ENCODE measurements at regions not wholly inside any gene's neighbourhood (a gene's known extent, or its start where the extent isn't known, plus 50 kb on each side); places are given as distances from the start of the nearest gene placed in this dataset.
"Not testable (repeated sequence)": the region's sequence is repeated elsewhere in the genome, so short reads cannot be mapped to it uniquely, and the experiment has no call there.

DNA sequence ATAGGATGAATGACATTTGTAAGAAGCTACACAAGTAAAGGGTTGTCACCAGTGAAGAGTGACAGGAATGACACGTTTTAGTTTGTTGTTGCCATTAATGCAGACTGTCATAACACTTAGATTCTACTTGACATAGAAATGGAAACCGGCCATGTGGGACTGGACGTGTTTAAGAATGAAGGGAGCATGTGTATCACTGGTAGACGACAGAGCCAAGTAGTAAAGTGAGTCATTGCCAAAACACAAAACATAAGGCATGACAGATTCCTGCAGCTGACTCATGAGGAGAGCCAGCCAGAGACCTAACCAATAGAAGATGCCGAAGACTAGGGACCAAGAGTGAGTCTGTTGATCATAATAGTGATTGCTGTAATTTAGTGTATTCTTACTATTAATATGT, 106.2 kb upstream of the PLAAT1 start:
- Histone ChIP-seq H3K4me1 (ENCODE audit: control insufficient read depth, insufficient read depth, low read length) (no peaks in the 10 kb centered on the region), H3K4me3 (ENCODE audit: insufficient read depth, low read depth, low read length) (no peak overlapping the region), H3K27ac (ENCODE audit: insufficient read depth, low read depth, low read length, poor library complexity, severe bottlenecking) (no peak overlapping the region), H3K27me3 (ENCODE audit: control insufficient read depth, insufficient read depth, low read length, poor library complexity, severe bottlenecking) (no peaks in the 10 kb centered on the region), H3K9me3 (ENCODE audit: control insufficient read depth, low read length) (no peaks in the 10 kb centered on the region), H3K36me3 (ENCODE audit: control insufficient read depth, insufficient read depth, low read length) (no peaks in the 10 kb centered on the region)
- WGBS, 2 experiments: 87 to 90% methylated on average over 5 of the region's 5 CpGs

DNA sequence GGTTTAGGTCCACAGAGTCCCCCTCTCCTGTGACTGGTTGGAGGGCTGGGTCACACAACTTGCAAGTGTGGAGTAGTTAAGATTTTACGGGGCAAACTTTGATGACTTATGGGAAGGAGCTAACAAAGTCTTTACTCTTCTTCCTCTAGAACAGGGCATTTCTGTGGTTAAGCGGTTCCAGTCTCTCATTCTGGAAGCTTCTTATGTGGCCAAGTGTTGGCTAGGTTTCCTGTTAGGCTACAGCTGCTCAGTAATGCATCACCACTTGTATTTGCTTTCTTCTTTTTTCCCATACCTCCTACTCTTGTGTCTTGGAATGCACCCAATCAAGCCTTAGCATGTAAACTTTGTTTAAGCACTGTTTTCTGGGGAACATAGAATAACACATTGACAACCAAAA, 100.6 kb upstream of the PLAAT1 start:
- Histone ChIP-seq H3K9me3 (ENCODE audit: control insufficient read depth, low read length) (no peaks in the 10 kb centered on the region), H3K4me1 (ENCODE audit: control insufficient read depth, insufficient read depth, low read length) (no peaks in the 10 kb centered on the region), H3K27ac (ENCODE audit: insufficient read depth, low read depth, low read length, poor library complexity, severe bottlenecking) (no peak overlapping the region), H3K4me3 (ENCODE audit: insufficient read depth, low read depth, low read length) (no peak overlapping the region), H3K27me3 (ENCODE audit: control insufficient read depth, insufficient read depth, low read length, poor library complexity, severe bottlenecking) (no peaks in the 10 kb centered on the region), H3K36me3 (ENCODE audit: control insufficient read depth, insufficient read depth, low read length) (no peaks in the 10 kb centered on the region)
- 96% methylated on average over 2 of the region's 2 CpGs for WGBS, 2 experiments

DNA sequence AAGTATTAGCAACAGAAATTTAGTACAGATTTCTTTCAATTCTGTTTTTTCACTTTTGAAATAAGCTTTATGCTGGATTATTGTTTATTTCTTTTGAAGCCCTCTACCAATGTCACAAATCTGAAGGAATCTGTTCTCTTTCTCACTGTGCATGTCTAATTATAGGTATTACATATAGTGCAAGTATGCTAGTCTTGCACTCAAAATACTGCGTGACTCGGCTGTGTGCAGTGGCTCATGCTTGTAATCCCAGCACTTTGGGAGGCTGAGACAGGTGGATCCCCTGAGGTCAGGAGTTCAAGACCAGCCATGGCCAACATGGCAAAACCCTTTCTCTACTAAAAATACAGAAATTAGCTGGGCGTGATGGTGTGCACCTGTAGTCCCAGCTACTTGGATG, 95.8 kb upstream of the PLAAT1 start:
- H3K4me3 ChIP-seq (ENCODE audit: insufficient read depth, low read depth, low read length): no peak overlapping the region
- H3K4me1 ChIP-seq (ENCODE audit: control insufficient read depth, insufficient read depth, low read length): no peaks in the 10 kb centered on the region
- H3K27ac ChIP-seq (ENCODE audit: insufficient read depth, low read depth, low read length, poor library complexity, severe bottlenecking): no peak overlapping the region
- WGBS, 2 experiments: 83 to 89% methylated on average over 3 of the region's 3 CpGs
- H3K27me3 ChIP-seq (ENCODE audit: control insufficient read depth, insufficient read depth, low read length, poor library complexity, severe bottlenecking): no peaks in the 10 kb centered on the region
- H3K9me3 ChIP-seq (ENCODE audit: control insufficient read depth, low read length): no peaks in the 10 kb centered on the region
- no peaks in the 10 kb centered on the region for H3K36me3 ChIP-seq (ENCODE audit: control insufficient read depth, insufficient read depth, low read length)

DNA sequence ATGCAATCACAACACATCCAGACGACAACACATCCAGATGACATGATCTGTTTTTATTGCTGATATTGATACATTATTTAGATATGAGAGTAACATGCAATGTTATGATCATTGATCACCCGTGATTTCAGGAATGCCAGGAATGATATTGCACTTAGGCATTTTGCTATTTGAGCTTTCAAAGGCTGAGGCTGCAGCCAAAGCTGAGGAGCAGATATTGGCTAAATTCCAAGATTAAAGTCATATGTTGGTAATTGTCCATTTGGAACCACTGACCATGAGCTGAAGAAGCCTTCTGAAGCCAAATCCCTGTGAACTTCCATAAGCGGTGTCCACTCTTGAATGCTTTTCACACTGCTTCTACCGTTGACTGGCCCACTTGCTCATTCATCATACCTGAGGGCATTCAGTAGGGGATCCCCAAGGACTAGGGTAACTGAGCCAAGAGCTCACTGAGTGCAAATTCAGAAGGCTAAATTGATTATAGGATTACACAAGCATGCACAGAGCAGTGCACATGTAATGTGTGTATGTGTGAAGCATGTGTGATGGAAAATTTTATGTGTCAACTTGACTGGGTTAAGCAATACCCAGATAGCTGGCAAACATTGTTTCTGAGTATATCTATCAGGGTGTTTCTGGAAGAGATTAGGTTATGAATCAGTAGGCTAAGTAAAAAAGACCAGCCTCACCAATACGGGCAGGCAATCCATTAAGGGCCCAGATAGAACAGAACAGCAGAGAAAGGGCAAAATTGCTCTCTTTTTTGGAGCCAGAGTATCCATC, 92.1 kb upstream of the PLAAT1 start:
- WGBS, 2 experiments: 94 to 95% methylated on average over 4 of the region's 5 CpGs
- Histone ChIP-seq H3K27me3 (ENCODE audit: control insufficient read depth, insufficient read depth, low read length, poor library complexity, severe bottlenecking) (no peaks in the 10 kb centered on the region), H3K4me3 (ENCODE audit: insufficient read depth, low read depth, low read length) (no peak overlapping the region), H3K27ac (ENCODE audit: insufficient read depth, low read depth, low read length, poor library complexity, severe bottlenecking) (no peak overlapping the region), H3K9me3 (ENCODE audit: control insufficient read depth, low read length) (no peaks in the 10 kb centered on the region), H3K4me1 (ENCODE audit: control insufficient read depth, insufficient read depth, low read length) (no peaks in the 10 kb centered on the region), H3K36me3 (ENCODE audit: control insufficient read depth, insufficient read depth, low read length) (no peaks in the 10 kb centered on the region)

DNA sequence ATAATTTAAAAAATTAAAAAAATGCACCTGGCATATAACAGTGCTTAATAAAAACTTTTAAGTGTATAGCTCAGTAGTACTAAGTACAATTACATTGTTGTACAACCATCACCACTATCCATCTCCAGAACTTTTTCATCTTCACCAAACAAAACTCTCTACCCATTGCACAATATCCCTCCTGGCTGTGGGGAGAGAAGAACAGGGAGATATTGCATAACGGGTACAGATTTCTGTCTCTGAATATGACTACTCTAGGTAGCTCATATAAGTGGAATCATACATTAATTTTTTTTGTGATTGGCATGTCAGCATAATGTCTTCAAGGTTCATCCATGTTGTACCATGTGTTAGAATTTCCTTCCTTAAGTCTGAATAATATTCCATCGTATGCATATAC, 91.0 kb upstream of the PLAAT1 start:
- 88 to 93% methylated on average over 2 of the region's 2 CpGs for WGBS, 2 experiments
- Histone ChIP-seq H3K4me1 (ENCODE audit: control insufficient read depth, insufficient read depth, low read length) (no peaks in the 10 kb centered on the region), H3K9me3 (ENCODE audit: control insufficient read depth, low read length) (no peaks in the 10 kb centered on the region), H3K36me3 (ENCODE audit: control insufficient read depth, insufficient read depth, low read length) (no peaks in the 10 kb centered on the region), H3K27me3 (ENCODE audit: control insufficient read depth, insufficient read depth, low read length, poor library complexity, severe bottlenecking) (no peaks in the 10 kb centered on the region), H3K4me3 (ENCODE audit: insufficient read depth, low read depth, low read length) (no peak overlapping the region), H3K27ac (ENCODE audit: insufficient read depth, low read depth, low read length, poor library complexity, severe bottlenecking) (no peak overlapping the region)

DNA sequence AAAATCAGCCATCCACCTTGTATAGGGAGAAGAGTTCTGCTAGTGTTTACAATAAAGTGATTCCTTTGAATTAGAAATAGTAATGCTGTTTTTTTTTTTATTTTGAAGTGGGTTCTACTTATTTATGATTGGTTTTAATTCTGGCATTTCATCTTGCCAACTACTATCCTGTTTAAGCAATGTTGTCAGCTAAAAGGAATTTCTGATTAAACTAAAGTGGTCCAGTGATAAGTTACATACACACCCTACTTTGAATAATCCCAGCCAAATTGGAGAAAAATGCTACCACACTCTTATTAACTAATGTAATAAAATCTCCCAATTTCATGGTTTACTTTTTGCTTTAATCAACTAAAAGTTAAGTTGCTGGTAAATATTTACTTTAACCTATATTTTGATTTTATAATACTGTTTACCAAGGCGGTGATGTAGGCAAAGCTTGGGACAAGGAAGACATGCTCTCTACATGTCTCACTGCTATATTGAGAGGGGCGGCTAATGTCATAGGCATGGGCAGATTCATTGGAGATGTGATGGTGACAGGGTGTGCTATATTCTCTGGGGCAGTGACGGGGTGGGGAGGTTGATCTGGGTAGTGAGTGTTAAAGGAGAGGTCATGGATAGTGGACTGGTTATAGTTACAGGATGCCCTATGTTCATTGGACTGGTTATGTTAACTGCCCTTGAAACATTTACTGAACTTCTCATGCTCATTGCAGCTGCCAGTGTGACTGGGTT, 85.8 kb upstream of the PLAAT1 start:
- not testable (repeated sequence) for H3K4me3 ChIP-seq (ENCODE audit: insufficient read depth, low read depth, low read length); H3K27me3 ChIP-seq (ENCODE audit: control insufficient read depth, insufficient read depth, low read length, poor library complexity, severe bottlenecking); H3K27ac ChIP-seq (ENCODE audit: insufficient read depth, low read depth, low read length, poor library complexity, severe bottlenecking); H3K36me3 ChIP-seq (ENCODE audit: control insufficient read depth, insufficient read depth, low read length); H3K4me1 ChIP-seq (ENCODE audit: control insufficient read depth, insufficient read depth, low read length); H3K9me3 ChIP-seq (ENCODE audit: control insufficient read depth, low read length)
- 94 to 95% methylated on average over 3 of the region's 3 CpGs for whole genome bisulfite sequencing, 2 experiments

DNA sequence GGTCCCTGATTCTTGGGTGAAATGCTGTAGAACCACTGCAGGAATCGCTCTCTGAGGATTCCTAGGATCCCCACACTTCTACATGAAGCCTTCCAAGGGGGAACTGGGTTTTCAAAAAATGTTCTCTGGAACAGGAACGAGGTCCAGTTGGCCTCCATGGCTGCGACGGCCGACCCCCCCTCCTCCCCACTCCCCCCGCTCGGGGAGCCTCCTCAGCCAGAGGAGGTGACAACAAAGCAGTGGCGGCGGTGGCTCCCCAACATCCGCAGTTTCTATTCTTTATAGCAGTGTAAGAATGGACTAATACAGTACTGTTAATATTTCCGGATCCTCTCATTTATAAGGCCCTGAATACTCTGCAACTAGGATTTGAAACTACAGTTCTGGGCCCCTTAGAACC, 84.0 kb upstream of the PLAAT1 start:
- Histone ChIP-seq H3K27me3 (ENCODE audit: control insufficient read depth, insufficient read depth, low read length, poor library complexity, severe bottlenecking) (no peaks in the 10 kb centered on the region), H3K4me3 (ENCODE audit: insufficient read depth, low read depth, low read length) (no peak overlapping the region), H3K27ac (ENCODE audit: insufficient read depth, low read depth, low read length, poor library complexity, severe bottlenecking) (no peak overlapping the region), H3K4me1 (ENCODE audit: control insufficient read depth, insufficient read depth, low read length) (no peaks in the 10 kb centered on the region), H3K9me3 (ENCODE audit: control insufficient read depth, low read length) (no peaks in the 10 kb centered on the region), H3K36me3 (ENCODE audit: control insufficient read depth, insufficient read depth, low read length) (no peaks in the 10 kb centered on the region)
- 83 to 85% methylated on average over 8 to 11 of the region's 11 CpGs for WGBS, 2 experiments

DNA sequence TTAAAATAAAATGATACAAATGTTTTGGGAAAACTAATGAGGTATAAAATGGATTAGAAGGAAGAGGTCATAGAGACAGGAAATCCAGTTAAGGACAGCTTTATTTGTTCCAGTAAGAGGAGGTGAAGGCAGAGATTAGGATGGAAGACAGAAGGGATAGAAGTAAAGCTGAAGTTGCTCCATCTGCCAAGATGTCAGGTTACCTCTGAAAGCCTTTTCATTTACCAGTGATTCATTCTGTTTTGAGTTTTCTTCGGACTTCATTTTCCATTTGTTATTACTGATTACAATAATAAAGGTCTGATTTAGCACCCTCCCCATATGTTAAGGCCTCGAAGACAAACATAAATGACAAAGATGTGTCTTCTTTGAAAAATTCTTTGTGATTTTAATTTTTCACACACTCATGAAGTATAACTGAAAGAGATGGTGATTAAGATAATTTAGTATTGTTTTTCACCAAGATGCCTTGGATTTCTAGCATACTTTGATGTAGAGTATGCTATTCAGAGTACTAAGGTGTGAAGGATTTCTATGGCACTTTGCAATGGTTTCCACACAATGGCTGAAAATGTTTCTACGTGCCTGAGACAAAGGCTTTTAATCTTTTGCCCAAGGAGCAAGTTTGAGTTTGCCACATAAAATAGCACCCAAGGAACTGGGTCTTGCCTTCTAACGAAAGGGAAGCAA, 75.4 kb upstream of the PLAAT1 start:
- no peak overlapping the region for H3K4me3 ChIP-seq (ENCODE audit: insufficient read depth, low read depth, low read length)
- H3K27me3 ChIP-seq (ENCODE audit: control insufficient read depth, insufficient read depth, low read length, poor library complexity, severe bottlenecking): no peaks in the 10 kb centered on the region
- no peaks in the 10 kb centered on the region for H3K4me1 ChIP-seq (ENCODE audit: control insufficient read depth, insufficient read depth, low read length)
- no peaks in the 10 kb centered on the region for H3K9me3 ChIP-seq (ENCODE audit: control insufficient read depth, low read length)
- H3K27ac ChIP-seq (ENCODE audit: insufficient read depth, low read depth, low read length, poor library complexity, severe bottlenecking): no peak overlapping the region
- no peaks in the 10 kb centered on the region for H3K36me3 ChIP-seq (ENCODE audit: control insufficient read depth, insufficient read depth, low read length)
- WGBS, 2 experiments: no CpG with 5 or more reads among the region's 4 CpGs

DNA sequence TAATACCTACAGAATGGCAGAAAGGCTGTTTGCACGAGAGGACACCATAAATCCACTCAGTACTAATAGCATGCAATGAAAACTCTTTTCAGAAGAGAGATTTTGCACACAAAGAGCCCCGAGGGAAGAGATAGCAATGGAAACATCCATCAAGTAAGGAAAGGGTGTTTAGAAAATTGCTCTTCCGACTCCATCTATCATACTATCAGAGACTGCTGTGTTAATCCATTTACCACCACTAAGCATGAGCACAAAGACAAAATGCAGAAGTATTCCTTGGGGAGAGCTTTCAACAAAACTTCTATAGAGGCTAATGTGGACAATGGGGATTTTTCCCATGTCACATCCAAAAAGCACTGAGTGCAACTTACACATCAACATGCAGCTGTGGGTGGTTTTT, 72.1 kb upstream of the PLAAT1 start:
- no peak overlapping the region for H3K4me3 ChIP-seq (ENCODE audit: insufficient read depth, low read depth, low read length)
- no peaks in the 10 kb centered on the region for H3K27me3 ChIP-seq (ENCODE audit: control insufficient read depth, insufficient read depth, low read length, poor library complexity, severe bottlenecking)
- no peaks in the 10 kb centered on the region for H3K9me3 ChIP-seq (ENCODE audit: control insufficient read depth, low read length)
- H3K27ac ChIP-seq (ENCODE audit: insufficient read depth, low read depth, low read length, poor library complexity, severe bottlenecking): no peak overlapping the region
- H3K36me3 ChIP-seq (ENCODE audit: control insufficient read depth, insufficient read depth, low read length): no peaks in the 10 kb centered on the region
- WGBS, 2 experiments: 81 to 92% methylated on average over 3 of the region's 3 CpGs
- no peaks in the 10 kb centered on the region for H3K4me1 ChIP-seq (ENCODE audit: control insufficient read depth, insufficient read depth, low read length)

DNA sequence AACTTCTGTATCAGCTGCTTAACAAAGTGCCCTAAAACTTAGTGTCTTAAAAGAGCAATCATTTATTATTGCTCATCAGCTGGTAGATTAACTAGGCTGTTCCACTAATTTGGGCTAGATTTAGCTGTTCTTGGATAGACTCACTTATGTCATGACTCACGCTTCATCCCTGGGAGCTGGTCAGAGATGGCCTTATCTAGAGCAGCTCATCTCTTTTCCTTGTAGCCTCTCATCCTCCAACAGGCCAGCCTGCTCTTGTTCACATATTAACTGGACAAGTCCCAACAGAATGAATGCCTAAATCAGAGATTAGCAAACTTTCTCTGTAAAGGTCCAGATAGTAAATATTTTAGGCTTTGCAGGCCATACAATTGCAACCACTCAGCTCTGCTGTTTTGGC, 66.9 kb upstream of the PLAAT1 start:
- Histone ChIP-seq H3K27ac (ENCODE audit: insufficient read depth, low read depth, low read length, poor library complexity, severe bottlenecking) (no peak overlapping the region), H3K4me3 (ENCODE audit: insufficient read depth, low read depth, low read length) (no peak overlapping the region), H3K9me3 (ENCODE audit: control insufficient read depth, low read length) (no peaks in the 10 kb centered on the region), H3K4me1 (ENCODE audit: control insufficient read depth, insufficient read depth, low read length) (no peaks in the 10 kb centered on the region), H3K36me3 (ENCODE audit: control insufficient read depth, insufficient read depth, low read length) (no peaks in the 10 kb centered on the region), H3K27me3 (ENCODE audit: control insufficient read depth, insufficient read depth, low read length, poor library complexity, severe bottlenecking) (no peaks in the 10 kb centered on the region)
- WGBS, 2 experiments: 92 to 96% methylated on average over 1 of the region's 1 CpG

Measured in ectodermal cell (in vitro differentiated cells).